AG10803 (cell line): ENCODE measurements at regions not wholly inside any gene's neighbourhood (a gene's known extent, or its start where the extent isn't known, plus 50 kb on each side); places are given as distances from the start of the nearest gene placed in this dataset.

Experiments used
- DNase-seq: peaks from one replicate; pipeline ENCODE4 v3.0.0; 2010; ENCODE audit warnings: low read depth
- H3K4me3 ChIP-seq: 2 replicates; pipeline ENCODE4 v1.5.1; 2011; ENCODE audit warnings: mild to moderate bottlenecking, low read length, control low read depth
- CTCF ChIP-seq: conservative IDR thresholded peaks from 2 replicates; pipeline ENCODE4 v1.5.1; 2011; ENCODE audit warnings: mild to moderate bottlenecking, low read length, control low read depth, inconsistent platforms

- no peak overlapping the region for H3K4me3 ChIP-seq
- TF ChIP-seq CTCF = no peak
- DNase-seq = no peak
Measured at GRCh38 chr1:90798883-90799282, 81.8 kb upstream of the BARHL2 start.

GRCh38 chr1:90798344-90798743, 81.2 kb upstream of the BARHL2 start:
- no peak for TF ChIP-seq CTCF
- no peak overlapping the region for H3K4me3 ChIP-seq
- DNase-seq = no peak

DNA sequence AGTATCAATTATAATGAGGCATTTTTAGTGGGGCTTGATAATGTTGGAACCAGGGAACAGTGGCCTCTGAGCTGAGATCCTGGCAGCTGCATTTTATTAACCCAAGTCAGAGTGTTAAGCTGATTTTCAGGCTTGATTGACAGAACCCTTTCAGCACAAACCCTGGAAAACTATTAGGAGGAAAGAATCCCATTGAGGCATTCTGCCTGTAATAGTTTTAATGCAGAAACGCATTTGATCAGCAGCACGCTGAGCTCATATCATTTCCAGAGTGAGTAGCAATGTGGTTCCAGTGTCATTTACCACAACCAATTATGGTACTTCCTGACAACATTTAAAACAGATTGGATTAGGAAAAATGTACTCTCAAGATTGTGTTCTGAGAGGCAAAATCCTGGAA, 78.3 kb upstream of the BARHL2 start:
- no peak for DNase-seq
- no peak for TF ChIP-seq CTCF
- H3K4me3 ChIP-seq = no peak overlapping the region

GRCh38 chr1:90786709-90787108, 69.6 kb upstream of the BARHL2 start:
- no peak for DNase-seq
- H3K4me3 ChIP-seq = no peak overlapping the region
- TF ChIP-seq CTCF = no peak

GRCh38 chr1:90784186-90784847, 67.2 kb upstream of the BARHL2 start:
- TF ChIP-seq CTCF = no peak
- no peak overlapping the region for H3K4me3 ChIP-seq
- DNase-seq = no peak

- DNase-seq = no peak
- no peak overlapping the region for H3K4me3 ChIP-seq
- no peak for TF ChIP-seq CTCF
Measured at GRCh38 chr1:90783181-90783580, 66.1 kb upstream of the BARHL2 start.

DNA sequence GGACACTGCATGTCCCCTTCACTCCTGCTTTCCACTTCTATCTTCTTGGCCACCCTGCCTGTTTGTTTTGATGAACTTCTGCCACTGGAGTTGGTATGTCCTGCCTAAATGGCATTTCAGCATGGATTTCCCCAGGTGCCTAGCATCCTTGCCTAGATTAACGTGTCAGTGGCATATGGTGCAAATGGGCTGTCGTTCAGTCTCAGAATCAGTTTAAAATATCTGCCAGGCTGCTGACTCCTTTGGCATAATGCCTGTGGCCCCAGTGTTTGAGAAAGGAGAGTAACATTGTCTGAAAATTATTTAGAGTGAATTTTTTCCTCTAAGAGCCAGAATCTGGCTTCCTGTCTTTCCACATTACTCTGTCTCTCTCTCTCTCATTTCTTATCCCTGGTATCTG, 64.9 kb upstream of the BARHL2 start:
- no peak for DNase-seq
- H3K4me3 ChIP-seq = no peak overlapping the region
- no peak for TF ChIP-seq CTCF
